ENCODE measurements at regions not wholly inside any gene's neighbourhood (a gene's known extent, or its start where the extent isn't known, plus 50 kb on each side); places are given as distances from the start of the nearest gene placed in this dataset.

- TF ChIP-seq CTCF (IDR thresholded peaks at IDR 0.05; ENCODE audit: low read depth, low read length, missing input control), result no peak
These were observed 421.1 kb downstream of the PLOD2 start (continued) for GRCh38 chr3:145739926-145740325.

GRCh38 chr3:145750657-145751056 lies 410.3 kb downstream of the PLOD2 start:
- Histone ChIP-seq H3K9ac (ENCODE audit: low read depth in 1 of 2, low read length in 2 of 2) (no peak overlapping the region), H3K27ac (ENCODE audit: low read depth in 1 of 2, low read length in 2 of 2) (no peak overlapping the region), H3K27me3 (ENCODE audit: control insufficient read depth in 4 of 4, insufficient read depth in 4 of 4, low read length in 3 of 4) (no peaks in the 10 kb centered on the region), H3K4me3 (ENCODE audit: low read depth in 1 of 3, low read length in 3 of 3) (no peak overlapping the region), H3K4me1 (ENCODE audit: control insufficient read depth in 4 of 4, insufficient read depth in 4 of 4, low read length in 3 of 4) (no peaks in the 10 kb centered on the region), H3K9me3 (ENCODE audit: control insufficient read depth in 4 of 4, low read length in 3 of 4) (no peaks in the 10 kb centered on the region), H3K36me3 (ENCODE audit: control insufficient read depth in 4 of 4, insufficient read depth in 3 of 4, low read depth in 1 of 4, low read length in 3 of 4) (no peaks in the 10 kb centered on the region)
- no peak for DNase-seq (ENCODE audit: low spot score)
- 87% methylated on average over 2 of the region's 2 CpGs for WGBS
- TF ChIP-seq MAX (IDR thresholded peaks at IDR 0.05), result no peak
- TF ChIP-seq ATF3 (IDR thresholded peaks at IDR 0.05), result no peak
- TF ChIP-seq FOXA1 (IDR thresholded peaks at IDR 0.05), result no peak
- no peak for TF ChIP-seq GABPA (IDR thresholded peaks at IDR 0.05 in 1 of 2, conservative IDR thresholded peaks at IDR 0.05 in 1 of 2)
- TF ChIP-seq REST (IDR thresholded peaks at IDR 0.05), result no peak
- TF ChIP-seq HNF4A (conservative IDR thresholded peaks at IDR 0.05), result no peak
- TF ChIP-seq FOXA2 (IDR thresholded peaks at IDR 0.05), result no peak
- no peak for TF ChIP-seq RXRA (IDR thresholded peaks at IDR 0.05)
- TF ChIP-seq CTCF (IDR thresholded peaks at IDR 0.05; ENCODE audit: low read depth, low read length, missing input control), result no peak
- no peak for TF ChIP-seq SP1 (IDR thresholded peaks at IDR 0.05)
- no peak for TF ChIP-seq HNF4G (IDR thresholded peaks at IDR 0.05)
- TF ChIP-seq JUND (IDR thresholded peaks at IDR 0.05), result no peak

- no peaks in the 10 kb centered on the region for H3K9me3 ChIP-seq (ENCODE audit: control insufficient read depth in 4 of 4, low read length in 3 of 4)
- no peak overlapping the region for H3K4me3 ChIP-seq (ENCODE audit: low read depth in 1 of 3, low read length in 3 of 3)
- H3K4me1 ChIP-seq (ENCODE audit: control insufficient read depth in 4 of 4, insufficient read depth in 4 of 4, low read length in 3 of 4), result no peaks in the 10 kb centered on the region
- DNase-seq (ENCODE audit: low spot score), result no peak
- H3K27me3 ChIP-seq (ENCODE audit: control insufficient read depth in 4 of 4, insufficient read depth in 4 of 4, low read length in 3 of 4), result no peaks in the 10 kb centered on the region
- TF ChIP-seq HNF4A (conservative IDR thresholded peaks at IDR 0.05) (no peak), REST (IDR thresholded peaks at IDR 0.05) (no peak), FOXA1 (IDR thresholded peaks at IDR 0.05) (no peak), SP1 (IDR thresholded peaks at IDR 0.05) (no peak), EGR1 (IDR thresholded peaks at IDR 0.05; ENCODE audit: low read depth in 2 of 2) (no peak), HNF4G (IDR thresholded peaks at IDR 0.05) (no peak), NR2F2 (IDR thresholded peaks at IDR 0.05) (no peak)
- WGBS, result 35% methylated on average over 1 of the region's 1 CpG
- H3K36me3 ChIP-seq (ENCODE audit: control insufficient read depth in 4 of 4, insufficient read depth in 3 of 4, low read depth in 1 of 4, low read length in 3 of 4), result no peaks in the 10 kb centered on the region
- no peak overlapping the region for H3K27ac ChIP-seq (ENCODE audit: low read depth in 1 of 2, low read length in 2 of 2)
- H3K9ac ChIP-seq (ENCODE audit: low read depth in 1 of 2, low read length in 2 of 2), result no peak overlapping the region
These were observed 408.4 kb downstream of the PLOD2 start for GRCh38 chr3:145752576-145752975.
